GM21367 (cell line): ENCODE measurements at regions not wholly inside any gene's neighbourhood (a gene's known extent, or its start where the extent isn't known, plus 50 kb on each side); places are given as distances from the start of the nearest gene placed in this dataset.

Experiments used
- ATAC-seq: cut with Tn5 transposase; IDR thresholded peaks from one replicate; pipeline ENCODE4 v1.9.1; 2021; ENCODE audit not compliant: unreplicated experiment

DNA sequence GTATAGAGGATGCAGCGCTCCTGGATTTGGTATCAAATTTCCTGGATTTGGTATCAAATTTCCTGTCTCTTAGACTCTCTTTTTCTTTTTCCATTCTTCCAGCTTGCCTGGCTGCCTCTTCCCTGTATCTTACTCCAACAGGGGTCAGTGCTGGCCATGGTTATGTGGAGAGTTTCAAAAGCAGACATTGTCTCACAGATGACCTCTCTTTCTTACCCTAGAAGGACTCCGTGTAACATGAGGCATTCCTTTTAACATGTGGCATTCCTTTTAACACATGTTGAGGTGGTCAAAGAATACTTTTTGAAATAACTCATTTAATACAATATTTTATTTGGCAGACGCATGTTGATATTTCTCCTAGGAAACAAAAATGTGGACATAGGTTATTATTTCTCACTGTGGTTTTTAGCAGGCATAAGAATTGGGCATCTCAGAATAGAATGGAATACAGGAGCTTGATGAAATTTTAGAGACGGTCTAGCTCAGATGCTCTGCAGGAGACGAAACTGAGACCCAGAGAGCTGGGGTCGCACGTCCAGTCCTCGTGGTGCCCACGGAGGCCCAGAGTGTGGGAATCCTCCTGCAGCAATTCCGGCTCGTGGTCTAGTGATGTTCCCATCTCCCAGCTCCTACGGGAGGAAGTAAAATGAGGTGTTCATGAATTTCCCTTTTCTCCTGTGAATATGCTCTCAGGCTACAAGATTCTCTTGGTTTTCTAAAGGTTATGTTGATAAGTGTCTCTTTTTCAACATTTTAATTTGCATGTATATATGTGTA is 59.6 kb upstream of the PITRM1 start:
- ATAC-seq = no peak

DNA sequence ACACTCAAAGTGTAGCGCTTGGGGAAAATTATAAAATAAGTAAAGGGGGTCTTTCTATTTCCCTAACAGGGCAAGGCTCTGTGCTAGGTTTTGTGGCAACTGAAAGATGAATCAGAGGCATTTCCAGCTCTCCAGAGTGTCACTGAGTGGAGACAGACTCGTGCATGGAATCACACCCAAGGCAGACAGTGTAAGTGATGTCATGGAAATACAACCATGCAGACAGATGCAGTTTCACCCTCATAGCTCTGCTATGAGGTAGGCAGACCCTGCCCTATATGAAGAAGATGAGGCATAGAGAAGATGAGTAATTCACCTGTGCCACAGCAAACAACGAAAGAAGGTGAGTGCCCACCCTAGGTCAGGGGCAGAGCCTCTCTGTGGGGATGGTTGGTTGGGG is 57.2 kb upstream of the PITRM1 start:
- no peak for ATAC-seq

DNA sequence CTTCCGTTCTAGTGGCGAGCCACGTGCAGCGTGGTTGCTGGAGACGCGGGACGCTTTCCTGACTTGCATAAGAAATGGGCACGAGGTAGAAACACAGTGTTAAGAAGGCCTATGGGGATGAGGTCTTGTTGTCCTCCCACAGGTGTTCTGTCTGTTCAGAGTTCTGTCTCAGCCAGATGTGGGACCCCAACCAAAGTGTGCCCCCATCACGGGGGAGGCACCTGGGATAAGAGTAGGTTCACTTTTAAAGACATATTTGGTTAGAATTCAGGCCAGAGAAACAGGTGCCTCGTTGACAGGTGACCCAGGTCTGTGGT is 56.0 kb upstream of the PITRM1 start:
- ATAC-seq = no peak

DNA sequence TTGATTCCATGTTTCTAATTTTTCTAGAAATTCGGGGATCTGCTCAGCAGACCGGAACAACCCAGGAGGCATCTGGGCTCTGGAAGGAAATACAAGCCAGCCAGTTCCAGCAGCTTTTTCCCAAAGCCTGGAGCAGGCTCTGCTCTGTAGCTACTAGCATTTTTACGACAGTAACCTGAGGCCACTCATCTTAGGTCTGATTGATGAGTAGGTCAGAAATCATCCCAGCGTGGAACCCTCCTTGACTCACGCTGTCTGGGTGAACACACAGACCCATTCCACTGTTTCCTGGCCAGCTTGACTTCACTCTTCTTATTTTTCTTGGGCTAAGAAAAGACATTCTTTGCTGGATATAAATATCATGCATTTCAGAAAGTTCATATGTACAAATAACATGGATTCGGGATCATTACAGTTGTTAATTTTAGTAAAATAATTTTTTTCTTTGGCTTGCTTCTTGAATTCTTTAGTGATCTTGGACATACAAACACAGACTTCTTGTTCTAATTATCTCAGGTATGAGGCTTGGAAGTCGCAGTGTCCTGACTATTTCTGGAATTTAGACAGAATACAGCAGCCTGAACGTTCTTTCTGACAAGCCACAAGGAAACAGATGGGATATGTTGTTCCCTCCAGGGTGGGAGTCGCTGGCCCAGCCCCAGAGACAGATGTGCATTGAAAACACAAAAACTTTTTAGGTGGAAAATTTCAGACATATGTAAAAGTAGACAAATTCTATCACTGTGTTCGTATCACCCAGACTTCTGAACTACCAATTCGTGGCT is 54.6 kb upstream of the PITRM1 start:
- no peak for ATAC-seq

DNA sequence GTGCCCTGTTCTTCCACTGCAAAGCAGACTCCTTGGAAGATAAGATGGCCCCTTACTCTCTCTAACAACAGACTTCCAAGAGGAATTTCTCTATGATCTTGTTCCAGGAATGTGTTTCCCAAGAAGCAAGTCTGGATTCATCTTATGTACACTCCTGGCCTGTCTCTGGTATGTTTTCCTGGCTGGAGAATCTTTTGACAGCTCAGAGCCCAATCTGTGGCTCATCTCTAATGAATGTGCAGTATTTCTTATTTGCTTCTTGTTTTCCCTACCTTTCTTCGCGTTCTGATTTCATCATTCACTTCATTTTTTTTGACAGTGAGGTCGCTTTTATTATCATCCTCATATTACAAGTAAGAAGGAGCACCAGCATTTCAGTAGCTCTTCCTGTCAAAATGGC is 53.0 kb upstream of the PITRM1 start:
- ATAC-seq = no peak

DNA sequence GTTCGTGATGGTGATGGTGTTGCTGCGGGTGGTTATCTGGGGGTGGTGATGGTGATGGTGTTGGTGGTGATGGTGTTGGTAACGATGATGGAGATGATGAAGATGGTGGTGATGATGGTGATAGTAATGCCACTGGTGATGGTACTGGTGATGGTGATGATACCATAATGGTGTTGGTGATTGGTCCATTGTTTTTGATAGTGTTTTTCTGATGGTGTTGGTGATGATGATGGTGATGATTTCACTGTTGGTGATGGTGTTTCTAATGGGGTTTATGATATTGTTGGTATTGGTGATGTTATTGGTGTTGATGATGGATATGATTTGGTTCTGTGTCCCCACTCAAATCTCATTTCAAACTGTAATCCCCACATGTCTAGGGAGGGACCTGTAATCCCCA is 51.7 kb upstream of the PITRM1 start:
- ATAC-seq = no peak

DNA sequence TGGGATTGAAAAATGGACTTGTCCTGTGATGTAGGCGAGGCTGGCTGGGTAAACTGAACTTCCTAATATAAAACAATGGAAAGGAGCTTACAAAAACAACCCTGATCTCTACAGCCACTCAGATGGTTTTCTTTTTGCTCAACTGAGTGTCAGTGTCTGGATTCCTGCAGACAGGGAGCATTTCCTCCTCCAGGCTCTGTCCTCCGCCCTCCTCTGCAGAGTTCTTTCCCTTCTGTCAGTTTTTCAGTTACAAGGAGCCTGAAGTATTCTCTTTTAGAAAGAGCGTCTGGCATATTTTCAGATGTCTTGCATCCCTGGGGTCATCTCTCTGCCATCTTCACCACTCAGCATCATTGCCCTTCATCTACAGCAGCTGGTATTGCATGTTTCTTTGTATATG is 50.0 kb upstream of the PITRM1 start:
- no peak for ATAC-seq
